ENCODE measurements at regions not wholly inside any gene's neighbourhood (a gene's known extent, or its start where the extent isn't known, plus 50 kb on each side); places are given as distances from the start of the nearest gene placed in this dataset.

- no peak for ATAC-seq (ENCODE audit: low FRiP score)
- TF ChIP-seq CTCF (IDR thresholded peaks at IDR 0.05), result no peak
- no peak for DNase-seq (ENCODE audit: low spot score)
These were observed 750.4 kb upstream of the FAM98A start for GRCh38 chr2:34349527-34349926.

- TF ChIP-seq CTCF (IDR thresholded peaks at IDR 0.05), result no peak
- ATAC-seq (ENCODE audit: low FRiP score) (no peak), DNase-seq (ENCODE audit: low spot score) (no peak)
These were observed 745.9 kb upstream of the FAM98A start for GRCh38 chr2:34345030-34345429.

GRCh38 chr2:34340307-34340706, 741.2 kb upstream of the FAM98A start:
- DNase-seq (ENCODE audit: low spot score) (no peak), ATAC-seq (ENCODE audit: low FRiP score) (no peak)
- TF ChIP-seq CTCF (IDR thresholded peaks at IDR 0.05), result no peak

GRCh38 chr2:34337735-34338134, 738.6 kb upstream of the FAM98A start:
- DNase-seq (ENCODE audit: low spot score) (no peak), ATAC-seq (ENCODE audit: low FRiP score) (no peak)
- TF ChIP-seq CTCF (IDR thresholded peaks at IDR 0.05), result no peak

- no peak for DNase-seq (ENCODE audit: low spot score)
- TF ChIP-seq CTCF (IDR thresholded peaks at IDR 0.05), result no peak
- no peak for ATAC-seq (ENCODE audit: low FRiP score)
These were observed 733.7 kb upstream of the FAM98A start for GRCh38 chr2:34332813-34333212.

- ATAC-seq (ENCODE audit: low FRiP score) (no peak), DNase-seq (ENCODE audit: low spot score) (no peak)
- TF ChIP-seq CTCF (IDR thresholded peaks at IDR 0.05), result no peak
These were observed 721.0 kb upstream of the FAM98A start for GRCh38 chr2:34320056-34320455.

- TF ChIP-seq CTCF (IDR thresholded peaks at IDR 0.05), result no peak
- DNase-seq (ENCODE audit: low spot score) (no peak), ATAC-seq (ENCODE audit: low FRiP score) (no peak)
These were observed 718.7 kb upstream of the FAM98A start for GRCh38 chr2:34317797-34318196.

Measured in omental fat pad (tissue), 3 donors.